Rectal smooth muscle tissue (tissue), 1 donor: ENCODE measurements at regions not wholly inside any gene's neighbourhood (a gene's known extent, or its start where the extent isn't known, plus 50 kb on each side); places are given as distances from the start of the nearest gene placed in this dataset.

Experiments used
- H3K27ac ChIP-seq: one replicate; pipeline ENCODE4 v1.7.0; 2013; ENCODE audit warnings: low read depth, low read length, inconsistent platforms
- H3K27me3 ChIP-seq: one replicate; pipeline ENCODE4 v1.7.0; 2013; ENCODE audit warnings: low read length; ENCODE audit not compliant: control insufficient read depth, insufficient read depth
- H3K36me3 ChIP-seq: one replicate; pipeline ENCODE4 v1.7.0; 2013; ENCODE audit warnings: low read length; ENCODE audit not compliant: control insufficient read depth, insufficient read depth
- H3K4me1 ChIP-seq: one replicate; pipeline ENCODE4 v1.7.0; 2013; ENCODE audit warnings: low read length; ENCODE audit not compliant: control insufficient read depth, insufficient read depth
- H3K4me3 ChIP-seq: one replicate; pipeline ENCODE4 v1.7.0; 2013; ENCODE audit warnings: low read length
- H3K9ac ChIP-seq: one replicate; pipeline ENCODE4 v1.7.0; 2013; ENCODE audit warnings: low read length

DNA sequence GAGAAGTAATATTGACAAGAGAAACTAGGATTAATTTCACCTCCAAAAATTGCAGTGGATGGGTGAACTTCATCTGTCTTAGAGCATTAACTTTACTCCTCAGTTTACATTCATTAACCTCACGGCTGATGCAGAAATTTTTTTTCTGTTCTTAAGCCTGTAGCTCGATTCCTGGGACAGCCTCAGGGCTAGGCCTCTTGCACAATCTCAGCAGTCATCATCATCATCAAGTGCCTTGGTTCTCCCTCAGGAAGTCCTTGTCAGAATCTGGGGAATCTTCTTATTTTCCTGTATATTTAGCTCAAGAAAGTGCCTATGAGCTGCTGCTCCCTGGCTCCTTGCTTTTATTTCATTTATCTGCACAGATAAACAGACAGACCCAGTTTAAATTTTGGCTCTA lies 1272.2 kb upstream of the LRRTM1 start:
- H3K36me3 ChIP-seq = no peaks in the 10 kb centered on the region
- H3K27me3 ChIP-seq = no peaks in the 10 kb centered on the region
- no peak overlapping the region for H3K27ac ChIP-seq
- no peak overlapping the region for H3K9ac ChIP-seq
- no peak overlapping the region for H3K4me3 ChIP-seq
- no peaks in the 10 kb centered on the region for H3K4me1 ChIP-seq

DNA sequence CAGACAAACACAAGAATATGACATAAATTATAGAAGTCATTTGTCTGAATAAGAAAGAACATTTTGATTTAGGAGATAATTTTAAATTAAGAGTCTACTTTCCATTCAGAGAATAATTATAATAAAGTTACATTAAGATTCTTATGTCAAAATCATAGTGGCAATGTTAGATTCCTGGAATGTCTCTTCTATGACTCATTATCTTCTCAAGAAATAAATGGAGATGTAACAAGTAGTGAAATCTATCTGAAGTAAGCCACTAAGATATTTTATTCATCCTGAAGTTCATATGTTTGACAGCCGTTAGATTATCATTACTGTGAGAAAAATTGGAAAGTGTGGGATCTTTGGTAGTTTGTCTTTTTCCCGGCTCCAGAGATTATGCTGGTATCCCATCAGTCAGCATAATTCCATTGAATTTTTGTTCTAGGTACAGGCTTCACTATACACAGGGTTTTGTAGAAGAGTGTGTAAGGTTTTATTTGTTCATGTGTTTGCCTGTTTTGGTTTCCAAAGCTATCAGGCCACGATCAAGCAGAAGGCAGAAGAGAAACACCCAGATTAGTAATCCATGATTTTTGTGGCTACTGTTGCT lies 1246.6 kb upstream of the LRRTM1 start:
- Histone ChIP-seq H3K27me3 (no peaks in the 10 kb centered on the region), H3K4me3 (no peak overlapping the region), H3K27ac (no peak overlapping the region), H3K9ac (no peak overlapping the region), H3K36me3 (no peaks in the 10 kb centered on the region), H3K4me1 (no peaks in the 10 kb centered on the region)

- Histone ChIP-seq H3K4me1 (no peaks in the 10 kb centered on the region), H3K27ac (no peak overlapping the region), H3K36me3 (no peaks in the 10 kb centered on the region), H3K27me3 (no peaks in the 10 kb centered on the region), H3K4me3 (no peak overlapping the region), H3K9ac (no peak overlapping the region)
Observed at GRCh38 chr2:81550277-81550676, 1245.7 kb upstream of the LRRTM1 start.

- Histone ChIP-seq H3K36me3 (no peaks in the 10 kb centered on the region), H3K9ac (no peak overlapping the region), H3K4me1 (no peaks in the 10 kb centered on the region), H3K4me3 (no peak overlapping the region), H3K27me3 (no peaks in the 10 kb centered on the region), H3K27ac (no peak overlapping the region)
Observed at GRCh38 chr2:81549646-81550045, 1245.1 kb upstream of the LRRTM1 start.

DNA sequence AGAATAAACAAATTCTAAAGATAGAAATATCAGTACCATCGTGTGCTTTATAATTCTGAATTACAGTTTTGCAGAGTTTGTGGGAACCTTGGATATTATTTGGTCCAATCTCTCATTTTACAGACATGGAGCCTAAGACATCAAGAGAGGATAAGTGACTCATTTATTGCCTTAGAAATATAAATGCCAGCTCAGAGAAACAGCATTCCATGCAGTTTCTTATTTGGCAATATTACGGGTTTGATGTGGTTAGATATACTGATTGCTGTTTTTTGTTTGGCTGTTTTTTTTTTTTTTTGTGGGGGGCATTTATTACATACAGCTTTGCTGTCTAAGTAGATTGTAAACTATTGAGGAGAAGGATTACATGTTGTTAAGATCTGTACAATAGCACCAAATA lies 1241.1 kb upstream of the LRRTM1 start:
- Histone ChIP-seq H3K9ac (no peak overlapping the region), H3K27me3 (no peaks in the 10 kb centered on the region), H3K4me1 (no peaks in the 10 kb centered on the region), H3K36me3 (no peaks in the 10 kb centered on the region), H3K27ac (no peak overlapping the region), H3K4me3 (no peak overlapping the region)

DNA sequence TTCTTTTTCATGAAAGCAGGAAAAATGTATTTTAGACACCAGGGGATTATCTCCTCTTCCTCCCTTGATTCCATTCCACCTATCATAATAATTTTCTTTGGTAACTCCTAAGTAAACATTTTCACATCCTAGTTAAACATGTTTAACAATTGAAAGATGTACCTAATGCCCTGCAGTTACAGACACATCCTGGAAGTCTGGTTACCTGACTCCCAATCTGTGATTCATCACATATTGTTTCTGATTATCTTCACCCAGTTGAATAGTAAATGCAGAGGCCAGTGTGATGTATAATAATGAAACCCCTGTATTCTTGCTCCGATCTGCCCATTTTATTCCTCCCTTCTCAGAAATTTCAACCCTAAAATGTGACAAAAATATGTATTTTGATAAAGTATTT lies 1237.6 kb upstream of the LRRTM1 start:
- H3K4me1 ChIP-seq = no peaks in the 10 kb centered on the region
- no peak overlapping the region for H3K4me3 ChIP-seq
- H3K9ac ChIP-seq = no peak overlapping the region
- no peaks in the 10 kb centered on the region for H3K36me3 ChIP-seq
- no peak overlapping the region for H3K27ac ChIP-seq
- H3K27me3 ChIP-seq = no peaks in the 10 kb centered on the region

GRCh38 chr2:81529944-81530343 lies 1225.4 kb upstream of the LRRTM1 start:
- no peak overlapping the region for H3K4me3 ChIP-seq
- H3K27ac ChIP-seq = no peak overlapping the region
- no peaks in the 10 kb centered on the region for H3K36me3 ChIP-seq
- no peaks in the 10 kb centered on the region for H3K27me3 ChIP-seq
- no peak overlapping the region for H3K9ac ChIP-seq
- no peaks in the 10 kb centered on the region for H3K4me1 ChIP-seq

DNA sequence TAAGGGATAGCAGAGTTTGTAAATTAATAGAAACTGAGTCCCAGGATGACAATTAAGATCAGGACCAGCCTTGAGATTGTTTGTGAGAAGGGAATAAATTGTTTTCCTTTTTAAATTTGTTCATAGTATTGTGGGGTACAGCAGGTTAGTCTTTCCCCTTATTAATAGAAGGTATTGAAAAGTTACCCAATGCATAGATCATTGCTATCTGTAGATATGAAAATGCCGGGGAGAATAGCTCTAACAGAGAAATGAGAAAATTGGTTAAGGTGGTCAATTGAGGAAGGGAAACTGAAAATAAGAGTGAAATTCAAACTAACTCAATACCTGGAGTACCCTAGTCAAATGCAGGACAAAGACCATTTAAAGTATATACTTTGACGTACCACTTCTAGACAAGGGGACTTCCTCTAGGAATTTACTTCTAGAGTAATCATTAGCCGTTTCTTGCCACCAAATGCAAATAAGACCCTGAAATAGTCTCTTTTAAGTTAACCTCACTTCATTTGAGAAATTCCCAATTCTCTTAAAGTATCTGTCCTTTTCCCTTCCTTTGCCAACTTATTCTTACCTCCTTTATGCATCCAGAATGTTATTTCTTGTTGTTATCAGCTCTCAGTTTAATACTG lies 1224.4 kb upstream of the LRRTM1 start:
- Histone ChIP-seq H3K9ac (no peak overlapping the region), H3K27me3 (no peaks in the 10 kb centered on the region), H3K36me3 (no peaks in the 10 kb centered on the region), H3K4me1 (no peaks in the 10 kb centered on the region), H3K4me3 (no peak overlapping the region), H3K27ac (no peak overlapping the region)

DNA sequence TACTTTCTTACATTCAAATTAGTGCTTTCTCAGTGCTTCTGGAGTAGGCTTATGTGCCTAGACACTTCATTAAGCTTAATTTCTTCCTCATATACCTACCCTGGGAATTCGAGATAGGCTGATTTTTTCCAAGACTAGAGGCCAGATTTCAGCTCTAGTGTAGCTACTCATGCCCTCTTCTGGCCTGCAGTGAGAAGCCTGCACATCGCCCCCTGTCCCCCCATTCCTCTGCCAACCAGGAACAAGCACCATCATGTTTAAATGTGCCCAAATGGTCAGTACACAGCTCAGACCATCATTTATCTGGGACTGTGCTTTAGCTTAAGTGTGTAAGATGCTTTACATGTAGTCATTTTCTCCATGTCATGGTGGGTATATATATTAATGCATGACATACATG lies 1218.8 kb upstream of the LRRTM1 start:
- no peaks in the 10 kb centered on the region for H3K36me3 ChIP-seq
- no peak overlapping the region for H3K27ac ChIP-seq
- H3K27me3 ChIP-seq = no peaks in the 10 kb centered on the region
- H3K9ac ChIP-seq = no peak overlapping the region
- no peaks in the 10 kb centered on the region for H3K4me1 ChIP-seq
- no peak overlapping the region for H3K4me3 ChIP-seq

- Histone ChIP-seq H3K4me3 (no peak overlapping the region), H3K27me3 (no peaks in the 10 kb centered on the region), H3K9ac (no peak overlapping the region), H3K27ac (no peak overlapping the region), H3K4me1 (no peaks in the 10 kb centered on the region), H3K36me3 (no peaks in the 10 kb centered on the region)
Observed at GRCh38 chr2:81513328-81513727, 1208.8 kb upstream of the LRRTM1 start.

DNA sequence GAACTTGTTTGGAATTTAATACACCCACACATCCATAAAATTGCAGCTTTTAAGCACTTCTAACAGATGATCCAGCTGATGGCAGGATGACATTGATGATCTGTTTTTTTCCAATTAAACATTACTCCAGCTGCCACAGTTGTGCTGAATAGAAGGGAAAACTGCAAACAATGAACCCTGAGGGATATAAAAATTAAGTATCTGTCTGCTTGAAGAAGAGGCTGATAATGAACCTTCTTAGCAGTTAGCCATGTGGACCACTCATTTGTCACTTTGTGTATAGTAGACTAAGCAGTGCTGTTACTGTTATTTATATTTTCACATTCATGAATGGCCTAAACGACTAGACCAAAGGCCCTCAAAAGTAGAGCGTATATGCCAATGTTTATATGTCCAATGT lies 1201.0 kb upstream of the LRRTM1 start:
- Histone ChIP-seq H3K27me3 (no peaks in the 10 kb centered on the region), H3K4me1 (no peaks in the 10 kb centered on the region), H3K36me3 (no peaks in the 10 kb centered on the region), H3K9ac (no peak overlapping the region), H3K27ac (no peak overlapping the region), H3K4me3 (no peak overlapping the region)

DNA sequence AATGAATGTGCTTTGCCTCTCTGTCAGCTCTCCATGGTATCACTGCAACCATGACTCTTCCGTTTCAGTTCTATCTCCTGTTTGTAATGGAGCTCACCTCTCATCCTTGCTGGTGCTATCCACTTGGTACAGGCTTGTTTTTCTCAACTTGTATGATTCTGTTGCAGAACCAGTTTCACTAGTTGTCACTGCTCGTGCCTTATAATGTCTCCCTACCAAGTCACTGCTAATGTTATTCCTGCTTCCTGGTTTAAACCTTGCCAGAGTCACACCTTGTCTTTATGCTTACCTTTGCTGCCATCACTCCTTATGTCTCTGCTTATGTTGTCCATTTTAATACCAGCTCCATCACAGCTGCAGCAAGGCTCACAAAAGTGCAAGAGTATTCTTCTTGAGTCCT lies 1191.0 kb upstream of the LRRTM1 start:
- no peaks in the 10 kb centered on the region for H3K27me3 ChIP-seq
- H3K4me3 ChIP-seq = no peak overlapping the region
- H3K36me3 ChIP-seq = no peaks in the 10 kb centered on the region
- no peak overlapping the region for H3K27ac ChIP-seq
- H3K9ac ChIP-seq = no peak overlapping the region
- H3K4me1 ChIP-seq = no peaks in the 10 kb centered on the region

GRCh38 chr2:81483254-81483653 lies 1178.7 kb upstream of the LRRTM1 start:
- Histone ChIP-seq H3K4me1 (no peaks in the 10 kb centered on the region), H3K9ac (no peak overlapping the region), H3K4me3 (no peak overlapping the region), H3K36me3 (no peaks in the 10 kb centered on the region), H3K27me3 (no peaks in the 10 kb centered on the region), H3K27ac (no peak overlapping the region)
